Endothelial cell (in vitro differentiated cells): ENCODE measurements at regions not wholly inside any gene's neighbourhood (a gene's known extent, or its start where the extent isn't known, plus 50 kb on each side); places are given as distances from the start of the nearest gene placed in this dataset.

ENCODE experiments used
- DNase-seq: peaks from one replicate; pipeline ENCODE4 v3.0.0; 2021; ENCODE audit warnings: low spot score
- H3K27ac Mint-ChIP-seq: one replicate; pipeline ENCODE4 v1.8.0; 2021; ENCODE audit warnings: mixed read lengths, inconsistent platforms; ENCODE audit not compliant: unreplicated experiment
- H3K27me3 Mint-ChIP-seq: one replicate; pipeline ENCODE4 v1.8.0; 2021; ENCODE audit warnings: mild to moderate bottlenecking, moderate library complexity, mixed read lengths, inconsistent platforms; ENCODE audit not compliant: unreplicated experiment
- H3K36me3 Mint-ChIP-seq: one replicate; pipeline ENCODE4 v1.8.0; 2021; ENCODE audit warnings: mild to moderate bottlenecking, low read depth, mixed read lengths, inconsistent platforms; ENCODE audit not compliant: unreplicated experiment
- H3K4me1 Mint-ChIP-seq: one replicate; pipeline ENCODE4 v1.8.0; 2021; ENCODE audit warnings: mild to moderate bottlenecking, mixed read lengths, inconsistent platforms; ENCODE audit not compliant: unreplicated experiment
- H3K4me3 Mint-ChIP-seq: one replicate; pipeline ENCODE4 v1.8.0; 2021; ENCODE audit warnings: mild to moderate bottlenecking, mixed read lengths, inconsistent platforms; ENCODE audit not compliant: unreplicated experiment
- H3K9me3 Mint-ChIP-seq: one replicate; pipeline ENCODE4 v1.8.0; 2021; ENCODE audit warnings: mixed read lengths, inconsistent platforms; ENCODE audit not compliant: unreplicated experiment
- TF ChIP-seq, protein P1 (sequence below): fragments of 200-600 bp; sonication (generic); IDR thresholded peaks from one replicate; pipeline ENCODE4 v1.5.0; 2021; ENCODE audit warnings: antibody characterized with exemption; ENCODE audit not compliant: unreplicated experiment

DNA sequence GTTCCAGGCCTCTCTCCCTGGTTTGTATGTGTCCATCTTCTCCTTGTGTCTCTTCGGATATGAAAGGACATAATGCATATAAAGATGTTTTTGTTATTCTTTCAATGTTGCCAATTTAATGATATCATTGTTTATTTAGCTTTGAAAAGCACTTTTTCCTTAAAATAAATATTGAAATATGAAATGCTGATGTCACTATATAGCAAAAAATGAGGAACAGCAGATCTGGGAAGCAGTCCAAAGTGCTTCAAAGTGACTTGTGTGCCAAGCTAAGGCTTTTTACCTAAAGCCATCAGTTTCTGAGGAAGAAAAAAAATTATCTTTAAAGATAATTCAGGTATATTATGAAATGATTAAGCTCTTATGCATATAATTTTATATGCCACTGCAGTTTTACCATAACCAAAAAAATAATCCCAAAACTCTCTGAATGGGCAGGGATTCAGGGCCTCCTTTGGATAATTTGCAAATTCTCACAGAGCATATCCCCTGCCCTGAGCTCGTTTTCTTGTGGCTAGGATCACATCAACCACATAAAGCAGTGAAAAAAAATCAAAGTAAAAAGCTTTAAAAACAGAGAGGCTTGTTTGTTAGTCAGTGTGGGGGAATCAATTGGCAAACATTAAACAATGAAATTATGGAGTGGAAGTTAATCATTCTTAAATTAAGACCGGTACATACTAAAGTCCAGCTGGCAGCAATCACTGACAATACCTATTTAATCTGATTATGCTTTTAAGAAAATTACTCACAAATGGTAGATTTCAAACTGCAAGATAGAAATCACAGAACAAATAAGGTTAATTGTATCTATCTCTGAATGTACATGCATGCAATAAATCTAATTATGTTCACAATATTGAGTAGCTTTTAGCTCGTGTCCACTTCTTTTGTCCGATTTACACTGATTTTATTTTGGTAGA lies 1027.9 kb upstream of the ADGRB3 start:
- no peak for DNase-seq
- Mint-ChIP-seq H3K36me3 (no peaks in the 10 kb centered on the region), H3K4me3 (no peak overlapping the region), H3K27ac (no peak overlapping the region), H3K9me3 (no peaks in the 10 kb centered on the region), H3K27me3 (no peaks in the 10 kb centered on the region), H3K4me1 (no peaks in the 10 kb centered on the region)
- TF ChIP-seq, protein P1, sequence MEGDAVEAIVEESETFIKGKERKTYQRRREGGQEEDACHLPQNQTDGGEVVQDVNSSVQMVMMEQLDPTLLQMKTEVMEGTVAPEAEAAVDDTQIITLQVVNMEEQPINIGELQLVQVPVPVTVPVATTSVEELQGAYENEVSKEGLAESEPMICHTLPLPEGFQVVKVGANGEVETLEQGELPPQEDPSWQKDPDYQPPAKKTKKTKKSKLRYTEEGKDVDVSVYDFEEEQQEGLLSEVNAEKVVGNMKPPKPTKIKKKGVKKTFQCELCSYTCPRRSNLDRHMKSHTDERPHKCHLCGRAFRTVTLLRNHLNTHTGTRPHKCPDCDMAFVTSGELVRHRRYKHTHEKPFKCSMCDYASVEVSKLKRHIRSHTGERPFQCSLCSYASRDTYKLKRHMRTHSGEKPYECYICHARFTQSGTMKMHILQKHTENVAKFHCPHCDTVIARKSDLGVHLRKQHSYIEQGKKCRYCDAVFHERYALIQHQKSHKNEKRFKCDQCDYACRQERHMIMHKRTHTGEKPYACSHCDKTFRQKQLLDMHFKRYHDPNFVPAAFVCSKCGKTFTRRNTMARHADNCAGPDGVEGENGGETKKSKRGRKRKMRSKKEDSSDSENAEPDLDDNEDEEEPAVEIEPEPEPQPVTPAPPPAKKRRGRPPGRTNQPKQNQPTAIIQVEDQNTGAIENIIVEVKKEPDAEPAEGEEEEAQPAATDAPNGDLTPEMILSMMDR, result no peak

GRCh38 chr6:67594366-67594765 lies 1040.7 kb upstream of the ADGRB3 start:
- no peaks in the 10 kb centered on the region for H3K36me3 Mint-ChIP-seq
- no peak overlapping the region for H3K27ac Mint-ChIP-seq
- TF ChIP-seq, protein P1, result no peak
- DNase-seq, result no peak
- H3K27me3 Mint-ChIP-seq, result no peaks in the 10 kb centered on the region
- H3K4me3 Mint-ChIP-seq, result no peak overlapping the region
- H3K9me3 Mint-ChIP-seq, result no peaks in the 10 kb centered on the region
- no peaks in the 10 kb centered on the region for H3K4me1 Mint-ChIP-seq

DNA sequence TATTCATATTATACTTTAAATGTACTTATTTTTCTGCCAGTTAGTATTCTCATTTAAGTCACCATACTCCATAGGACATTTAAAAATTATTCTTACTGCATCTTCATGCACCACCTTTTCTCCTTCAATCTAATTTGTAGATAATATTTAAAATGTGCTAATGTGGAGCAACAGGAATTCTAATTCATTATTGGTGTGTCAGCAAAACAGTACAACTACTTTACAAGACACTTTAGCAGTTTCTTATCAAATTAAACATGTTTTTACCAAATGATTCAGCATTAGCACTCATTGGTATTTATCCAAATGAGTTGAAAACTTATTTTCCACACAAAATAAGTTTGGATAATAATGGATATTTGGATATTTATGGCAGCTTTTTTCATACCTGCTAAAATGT lies 1041.8 kb upstream of the ADGRB3 start:
- no peak for DNase-seq
- no peaks in the 10 kb centered on the region for H3K27me3 Mint-ChIP-seq
- H3K4me3 Mint-ChIP-seq, result no peak overlapping the region
- H3K4me1 Mint-ChIP-seq, result no peaks in the 10 kb centered on the region
- H3K27ac Mint-ChIP-seq, result no peak overlapping the region
- H3K9me3 Mint-ChIP-seq, result no peaks in the 10 kb centered on the region
- H3K36me3 Mint-ChIP-seq, result no peaks in the 10 kb centered on the region
- TF ChIP-seq, protein P1, result no peak

DNA sequence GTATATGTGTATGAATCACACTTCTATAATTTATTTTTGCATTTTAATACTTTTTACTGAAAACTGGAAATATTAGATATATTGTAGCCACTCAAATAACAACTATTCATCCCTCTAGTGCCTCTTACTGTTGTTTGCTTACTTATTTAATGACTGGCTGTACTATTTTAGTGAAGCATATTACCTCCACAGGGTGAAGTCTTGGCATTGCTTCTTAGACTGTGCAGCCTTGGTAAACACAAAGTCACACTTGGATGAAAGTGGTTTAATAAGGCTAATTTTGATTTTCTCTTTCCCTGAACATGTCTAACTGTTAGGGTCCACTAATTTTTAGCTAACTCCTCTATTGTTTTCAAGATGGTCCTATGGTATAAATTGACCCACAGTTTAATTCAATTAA lies 1043.2 kb upstream of the ADGRB3 start:
- TF ChIP-seq, protein P1, result no peak
- H3K36me3 Mint-ChIP-seq, result no peaks in the 10 kb centered on the region
- H3K9me3 Mint-ChIP-seq, result no peaks in the 10 kb centered on the region
- no peaks in the 10 kb centered on the region for H3K4me1 Mint-ChIP-seq
- H3K27ac Mint-ChIP-seq, result no peak overlapping the region
- no peaks in the 10 kb centered on the region for H3K27me3 Mint-ChIP-seq
- no peak for DNase-seq
- H3K4me3 Mint-ChIP-seq, result no peak overlapping the region

DNA sequence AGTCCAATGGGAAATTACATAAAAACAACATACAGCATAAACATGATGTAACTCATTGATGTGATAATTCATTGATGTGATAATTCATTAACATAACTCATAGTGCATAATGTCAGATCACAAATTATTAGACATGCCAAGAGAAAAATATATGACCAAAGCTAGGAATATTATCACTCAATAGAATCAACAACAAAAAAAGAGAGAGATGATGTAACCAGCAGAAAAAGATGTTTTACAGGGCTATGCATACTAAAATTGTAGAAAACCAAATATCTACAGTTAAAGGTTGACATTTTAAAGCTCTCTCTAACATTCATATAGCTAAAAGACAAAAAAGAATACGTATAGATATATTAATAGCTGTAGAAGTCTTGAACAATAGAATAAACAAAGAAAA lies 1067.2 kb upstream of the ADGRB3 start:
- Mint-ChIP-seq H3K4me1 (no peaks in the 10 kb centered on the region), H3K27me3 (no peaks in the 10 kb centered on the region), H3K4me3 (no peak overlapping the region), H3K36me3 (no peaks in the 10 kb centered on the region), H3K9me3 (no peaks in the 10 kb centered on the region), H3K27ac (no peak overlapping the region)
- TF ChIP-seq, protein P1, result no peak
- DNase-seq, result no peak
